ENCODE measurements at regions not wholly inside any gene's neighbourhood (a gene's known extent, or its start where the extent isn't known, plus 50 kb on each side); places are given as distances from the start of the nearest gene placed in this dataset.

DNA sequence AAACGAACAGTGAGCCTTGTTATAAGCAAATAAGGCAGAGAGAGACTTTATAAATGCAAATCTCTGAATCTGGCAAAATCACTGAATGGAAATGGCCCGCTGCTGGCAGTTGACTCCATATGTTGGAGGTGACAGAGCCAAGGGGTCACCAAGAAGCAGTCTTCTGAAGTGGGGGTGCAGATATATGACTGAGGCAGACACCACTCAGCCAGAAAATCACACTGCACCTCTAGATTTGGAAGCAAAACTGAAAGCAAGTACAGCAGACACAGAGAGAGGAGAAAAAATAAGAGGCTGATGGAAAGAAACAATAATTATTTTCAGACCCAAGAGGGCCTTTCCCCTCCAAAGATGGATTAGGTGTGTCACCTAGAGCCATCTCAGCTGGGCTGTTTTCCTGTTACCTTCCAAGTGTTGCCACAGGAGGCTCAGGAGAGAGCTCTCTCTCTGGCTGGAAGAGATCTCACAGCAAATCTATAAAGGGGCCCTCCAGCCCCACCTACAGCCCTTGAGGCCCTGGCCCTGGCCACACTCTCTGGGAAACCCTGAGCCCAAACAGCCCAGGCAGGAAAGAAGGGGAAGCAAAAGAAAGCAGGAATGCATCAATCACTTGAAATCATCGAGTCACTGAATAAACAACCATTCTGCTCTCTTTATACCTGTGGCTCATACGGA is 585.1 kb upstream of the PSMD7 start:
- no peak for TF ChIP-seq POLR2AphosphoS5 (IDR thresholded peaks at IDR 0.05; ENCODE audit: insufficient read depth in 1 of 2, low read depth in 1 of 2)
- no peak for TF ChIP-seq POLR2A (IDR thresholded peaks at IDR 0.05)
- TF ChIP-seq, protein P1, sequence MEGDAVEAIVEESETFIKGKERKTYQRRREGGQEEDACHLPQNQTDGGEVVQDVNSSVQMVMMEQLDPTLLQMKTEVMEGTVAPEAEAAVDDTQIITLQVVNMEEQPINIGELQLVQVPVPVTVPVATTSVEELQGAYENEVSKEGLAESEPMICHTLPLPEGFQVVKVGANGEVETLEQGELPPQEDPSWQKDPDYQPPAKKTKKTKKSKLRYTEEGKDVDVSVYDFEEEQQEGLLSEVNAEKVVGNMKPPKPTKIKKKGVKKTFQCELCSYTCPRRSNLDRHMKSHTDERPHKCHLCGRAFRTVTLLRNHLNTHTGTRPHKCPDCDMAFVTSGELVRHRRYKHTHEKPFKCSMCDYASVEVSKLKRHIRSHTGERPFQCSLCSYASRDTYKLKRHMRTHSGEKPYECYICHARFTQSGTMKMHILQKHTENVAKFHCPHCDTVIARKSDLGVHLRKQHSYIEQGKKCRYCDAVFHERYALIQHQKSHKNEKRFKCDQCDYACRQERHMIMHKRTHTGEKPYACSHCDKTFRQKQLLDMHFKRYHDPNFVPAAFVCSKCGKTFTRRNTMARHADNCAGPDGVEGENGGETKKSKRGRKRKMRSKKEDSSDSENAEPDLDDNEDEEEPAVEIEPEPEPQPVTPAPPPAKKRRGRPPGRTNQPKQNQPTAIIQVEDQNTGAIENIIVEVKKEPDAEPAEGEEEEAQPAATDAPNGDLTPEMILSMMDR (IDR thresholded peaks at IDR 0.05): no peak
- no peaks in the 10 kb centered on the region for H3K36me3 ChIP-seq
- no peak overlapping the region for H3K27ac ChIP-seq
- H3K9me3 ChIP-seq: no peaks in the 10 kb centered on the region
- H3K4me3 ChIP-seq: no peak overlapping the region
- no peaks in the 10 kb centered on the region for H3K27me3 ChIP-seq
- intact Hi-C loops (cut with DNase I): no loop called here
- peaks cover 6% of the 10 kb centered on the region for H3K4me1 ChIP-seq
- DNase-seq (ENCODE audit: extremely low spot score in 2 of 2): no peak

DNA sequence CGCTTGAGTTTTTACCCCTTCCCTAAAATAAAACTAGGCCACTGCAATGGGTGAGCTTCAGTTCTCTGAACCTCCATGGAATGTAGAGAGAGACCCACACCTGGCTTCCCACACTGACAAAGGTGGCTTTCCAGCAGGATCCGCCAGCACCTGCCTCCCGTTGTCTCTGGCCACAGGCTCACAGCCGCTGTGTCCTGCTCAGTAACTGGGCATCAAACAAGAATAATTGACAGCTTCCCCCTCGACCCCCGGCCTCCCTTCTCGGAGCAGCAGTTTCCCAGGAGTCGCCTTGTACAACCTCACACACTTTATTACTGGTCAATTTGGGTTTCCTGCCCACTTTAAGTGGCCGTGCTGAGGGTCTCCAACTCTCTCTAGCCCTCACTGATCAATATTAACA is 586.1 kb upstream of the PSMD7 start:
- intact Hi-C loops (cut with DNase I): no loop called here
- Histone ChIP-seq H3K9me3 (no peaks in the 10 kb centered on the region), H3K4me3 (no peak overlapping the region), H3K27me3 (no peaks in the 10 kb centered on the region), H3K36me3 (no peaks in the 10 kb centered on the region), H3K4me1 (peaks cover 6% of the 10 kb centered on the region), H3K27ac (no peak overlapping the region)
- TF ChIP-seq POLR2AphosphoS5 (IDR thresholded peaks at IDR 0.05; ENCODE audit: insufficient read depth in 1 of 2, low read depth in 1 of 2): no peak
- TF ChIP-seq, protein P1 (IDR thresholded peaks at IDR 0.05): no peak
- TF ChIP-seq POLR2A (IDR thresholded peaks at IDR 0.05): no peak
- no peak for DNase-seq (ENCODE audit: extremely low spot score in 2 of 2)

DNA sequence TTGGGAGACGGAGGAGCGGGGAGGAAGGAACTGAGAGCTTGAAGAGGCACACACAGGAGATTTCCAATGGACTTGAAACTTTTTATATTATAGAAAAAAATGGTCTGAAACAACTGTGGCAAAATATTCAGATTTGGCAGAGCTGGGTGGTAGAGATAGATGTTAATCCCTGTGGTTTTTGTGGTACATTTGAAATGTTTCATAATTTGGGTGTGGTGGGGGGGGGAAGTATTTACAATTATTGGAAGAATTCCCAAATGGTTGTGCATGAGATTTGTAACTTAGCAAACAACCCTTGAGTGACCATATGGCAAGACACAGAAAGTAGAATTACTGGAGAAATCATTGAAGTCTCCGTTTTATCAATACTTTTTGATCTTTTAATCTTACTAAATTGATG is 588.8 kb upstream of the PSMD7 start:
- Histone ChIP-seq H3K9me3 (no peaks in the 10 kb centered on the region), H3K4me1 (no peaks in the 10 kb centered on the region), H3K36me3 (no peaks in the 10 kb centered on the region), H3K27ac (no peak overlapping the region), H3K4me3 (no peak overlapping the region), H3K27me3 (no peaks in the 10 kb centered on the region)
- intact Hi-C loops (cut with DNase I): no loop called here
- no peak for DNase-seq (ENCODE audit: extremely low spot score in 2 of 2)
- TF ChIP-seq POLR2A (IDR thresholded peaks at IDR 0.05): no peak
- no peak for TF ChIP-seq POLR2AphosphoS5 (IDR thresholded peaks at IDR 0.05; ENCODE audit: insufficient read depth in 1 of 2, low read depth in 1 of 2)
- TF ChIP-seq, protein P1 (IDR thresholded peaks at IDR 0.05): no peak

DNA sequence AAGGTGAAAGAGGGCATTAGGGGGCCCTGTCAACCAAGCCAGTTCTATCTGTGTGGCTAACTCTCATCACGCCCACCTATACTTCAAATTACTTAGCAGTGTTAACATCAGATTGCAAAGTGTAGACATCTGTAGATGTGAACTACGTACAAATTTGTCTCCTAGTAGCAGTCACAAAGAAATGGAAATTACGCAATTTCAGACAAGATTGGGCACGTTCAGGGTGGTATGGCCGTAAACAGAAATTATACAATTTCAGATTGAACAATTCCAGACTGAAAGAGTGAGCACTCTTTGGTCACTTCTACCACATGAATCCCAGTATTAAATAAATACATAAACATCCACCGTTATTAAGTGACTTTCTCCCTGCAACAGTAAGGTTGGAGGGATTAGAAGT is 592.7 kb upstream of the PSMD7 start:
- TF ChIP-seq POLR2A (IDR thresholded peaks at IDR 0.05) (no peak), POLR2AphosphoS5 (IDR thresholded peaks at IDR 0.05; ENCODE audit: insufficient read depth in 1 of 2, low read depth in 1 of 2) (no peak)
- TF ChIP-seq, protein P1 (IDR thresholded peaks at IDR 0.05): no peak
- Histone ChIP-seq H3K27me3 (no peaks in the 10 kb centered on the region), H3K9me3 (no peaks in the 10 kb centered on the region)

DNA sequence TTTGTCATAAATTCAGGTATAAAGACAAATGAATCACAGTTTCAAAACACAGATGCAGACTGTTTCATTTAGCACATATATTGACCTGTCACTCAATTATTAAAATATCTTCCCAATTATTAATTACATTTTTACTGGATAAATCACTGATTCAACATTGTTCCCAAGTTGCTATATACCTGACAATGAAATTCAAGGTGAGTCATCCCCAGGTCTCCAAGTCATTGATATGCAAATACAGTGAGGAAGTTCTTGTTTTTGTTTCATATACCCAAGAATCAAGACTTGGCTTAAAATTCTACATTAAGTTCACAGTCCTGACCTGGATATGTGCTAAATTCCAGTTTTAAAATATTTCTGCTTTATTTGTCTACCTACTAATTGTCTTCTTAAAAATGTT is 599.3 kb upstream of the PSMD7 start:
- H3K4me3 ChIP-seq: no peak overlapping the region
- H3K4me1 ChIP-seq: no peaks in the 10 kb centered on the region
- TF ChIP-seq, protein P1 (IDR thresholded peaks at IDR 0.05): no peak
- TF ChIP-seq POLR2A (IDR thresholded peaks at IDR 0.05) (no peak), POLR2AphosphoS5 (IDR thresholded peaks at IDR 0.05; ENCODE audit: insufficient read depth in 1 of 2, low read depth in 1 of 2) (no peak)
- H3K36me3 ChIP-seq: no peaks in the 10 kb centered on the region
- no peak overlapping the region for H3K27ac ChIP-seq
- intact Hi-C loops (cut with DNase I): no loop called here
- H3K9me3 ChIP-seq: no peaks in the 10 kb centered on the region
- H3K27me3 ChIP-seq: no peaks in the 10 kb centered on the region
- no peak for DNase-seq (ENCODE audit: extremely low spot score in 2 of 2)

More for the DNA sequence above, 592.7 kb upstream of the PSMD7 start:
- DNase-seq (ENCODE audit: extremely low spot score in 2 of 2): no peak
- intact Hi-C loops (cut with DNase I): no loop called here
- Histone ChIP-seq H3K4me1 (no peaks in the 10 kb centered on the region), H3K4me3 (no peak overlapping the region), H3K36me3 (no peaks in the 10 kb centered on the region), H3K27ac (no peak overlapping the region)

All from vagina (tissue), 2 donors.